GM12874 (cell line): ENCODE measurements at regions not wholly inside any gene's neighbourhood (a gene's known extent, or its start where the extent isn't known, plus 50 kb on each side); places are given as distances from the start of the nearest gene placed in this dataset.

Experiments used
- CTCF ChIP-seq: IDR thresholded peaks from 2 replicates; pipeline ENCODE4 v1.5.1; 2011; ENCODE audit warnings: low read depth, mild to moderate bottlenecking, control low read depth, low read length, moderate library complexity; ENCODE audit not compliant: insufficient read depth

- no peak for TF ChIP-seq CTCF
Measured at GRCh38 chr10:93131986-93132385, 58.3 kb downstream of the CYP26A1 start.

- TF ChIP-seq CTCF, result no peak
Measured at GRCh38 chr10:93138113-93138870, 64.6 kb downstream of the CYP26A1 start.

- TF ChIP-seq CTCF, result no peak
Measured at GRCh38 chr10:93139059-93139655, 65.5 kb downstream of the CYP26A1 start.

- TF ChIP-seq CTCF, result no peak
Measured at GRCh38 chr10:93142534-93142933, 68.8 kb downstream of the CYP26A1 start.

- no peak for TF ChIP-seq CTCF
Measured at GRCh38 chr10:93143281-93143680, 69.6 kb downstream of the CYP26A1 start.

GRCh38 chr10:93146336-93146735 is 72.6 kb downstream of the CYP26A1 start:
- no peak for TF ChIP-seq CTCF

GRCh38 chr10:93147281-93147680 is 73.6 kb downstream of the CYP26A1 start:
- no peak for TF ChIP-seq CTCF
